GM04504 (cell line): ENCODE measurements at regions not wholly inside any gene's neighbourhood (a gene's known extent, or its start where the extent isn't known, plus 50 kb on each side); places are given as distances from the start of the nearest gene placed in this dataset.
A peak's percentile ranks its signal among the peaks of the same experiment; 100 is the strongest.
"Not testable (repeated sequence)": the region's sequence is repeated elsewhere in the genome, so short reads cannot be mapped to it uniquely, and the experiment has no call there.

Source experiments
- DNase-seq: peaks from one replicate; pipeline ENCODE4 v3.0.0-alpha.2; 2012; ENCODE audit warnings: low read depth

DNA sequence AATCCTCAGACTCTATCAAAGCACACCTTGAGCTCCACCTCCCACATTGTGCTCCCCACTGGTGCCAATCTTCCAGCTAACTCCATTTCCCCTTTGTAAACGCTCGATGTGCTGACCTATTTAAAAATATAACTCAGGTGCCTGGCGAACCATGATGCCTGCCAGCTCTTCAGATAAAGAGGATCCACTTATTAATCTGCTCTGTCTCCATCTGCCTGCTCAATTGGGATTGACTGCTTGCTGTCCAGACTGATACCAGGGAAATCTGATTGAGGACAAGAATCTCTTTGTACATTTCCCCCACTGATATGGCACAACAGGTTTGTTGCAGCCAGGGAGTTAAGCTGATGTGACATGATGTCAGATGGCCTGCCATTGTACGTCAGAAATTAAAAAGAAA is 2036.5 kb upstream of the CELF4 start:
- DNase-seq = no peak

DNA sequence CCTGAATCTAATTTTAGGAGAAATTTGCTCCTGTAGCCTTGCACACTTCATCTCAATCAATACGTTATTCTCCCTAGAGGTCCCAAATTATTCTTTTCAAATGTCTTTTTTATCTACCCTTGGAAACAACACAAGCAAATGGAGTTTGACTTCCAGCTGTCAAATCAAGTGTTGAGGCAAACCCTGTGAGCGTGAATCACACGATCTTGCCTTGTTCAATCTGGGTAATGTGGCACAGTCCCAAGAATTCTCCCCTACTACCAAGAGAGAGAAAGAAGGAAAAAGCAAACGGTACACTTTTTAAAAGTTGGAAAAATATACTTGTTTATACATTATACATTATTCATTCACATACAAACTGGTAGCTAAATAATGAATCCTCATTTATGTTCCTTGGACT is 2035.3 kb upstream of the CELF4 start:
- DNase-seq = no peak

DNA sequence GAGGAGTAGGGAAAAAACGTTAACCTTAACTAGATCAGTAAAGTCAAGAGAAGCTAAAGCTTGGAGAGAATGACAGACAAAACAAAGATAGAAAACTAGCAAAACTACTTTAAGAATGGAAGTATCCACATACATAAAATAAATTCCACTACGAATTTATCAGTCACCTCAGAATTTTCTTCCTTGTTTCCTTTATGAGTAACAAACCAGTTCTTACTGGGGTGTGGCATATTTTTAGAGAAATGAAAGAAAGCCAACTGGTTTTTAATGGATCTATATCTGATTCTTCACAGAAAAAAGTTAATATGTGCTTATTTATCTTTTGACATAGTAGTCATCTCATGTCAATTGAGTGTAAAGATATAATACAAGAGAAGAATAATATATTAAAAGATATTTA is 2033.7 kb upstream of the CELF4 start:
- DNase-seq = no peak

DNA sequence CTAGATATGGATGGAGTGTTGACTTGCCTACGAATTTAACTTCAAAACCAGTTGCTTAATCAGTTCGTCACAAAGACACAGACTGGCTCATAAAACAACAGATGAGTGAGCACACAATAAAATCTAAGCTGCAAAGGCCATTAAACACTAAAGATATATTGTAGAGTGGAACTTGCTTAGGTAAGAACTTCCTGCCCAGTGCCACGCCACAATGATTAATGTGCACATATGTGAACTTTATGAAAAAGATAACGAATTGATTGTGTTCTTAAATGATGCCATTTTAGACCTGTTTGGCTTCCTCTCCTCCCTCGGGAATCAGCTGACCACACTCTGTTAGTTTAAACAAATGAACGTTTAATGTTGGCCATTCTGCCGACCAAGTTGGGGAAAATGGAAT is 2031.3 kb upstream of the CELF4 start:
- no peak for DNase-seq

DNA sequence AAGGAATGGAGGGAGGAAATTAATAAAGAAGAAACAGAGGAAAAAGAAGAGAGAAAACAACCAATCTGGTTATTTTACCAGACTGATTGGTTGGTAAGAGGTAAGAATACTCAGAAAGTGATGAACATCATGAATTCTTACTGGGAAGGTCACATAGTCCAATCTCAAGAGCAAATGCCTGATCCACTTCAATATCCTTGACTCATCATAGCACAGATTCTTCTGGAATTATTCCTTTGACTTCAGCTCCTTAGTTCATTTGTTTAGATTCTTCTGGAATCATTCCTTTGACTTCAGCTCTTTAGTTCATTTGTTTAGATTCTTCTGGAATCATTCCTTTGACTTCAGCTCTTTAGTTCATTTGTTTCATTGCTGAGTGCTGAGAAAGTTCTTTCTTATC is 2030.6 kb upstream of the CELF4 start:
- no peak for DNase-seq

DNA sequence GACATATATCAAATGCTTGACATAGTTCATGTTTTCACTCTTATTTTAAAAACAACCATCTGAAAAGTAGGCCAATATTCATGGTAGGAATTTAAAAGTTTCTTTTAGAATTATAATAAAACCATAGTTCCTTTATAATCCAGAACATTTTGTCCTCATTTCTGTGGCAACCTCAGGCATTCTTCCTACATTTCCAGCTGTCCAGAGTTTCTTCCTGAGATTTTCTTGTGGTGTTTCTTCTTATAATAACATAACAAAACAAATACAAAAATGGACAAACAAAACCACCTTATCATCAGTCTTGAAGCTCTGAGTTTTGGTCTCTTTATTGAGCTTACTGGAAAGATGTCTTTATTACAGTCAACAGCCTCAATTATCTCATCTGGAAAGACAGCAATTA is 2028.6 kb upstream of the CELF4 start:
- DNase-seq = no peak

DNA sequence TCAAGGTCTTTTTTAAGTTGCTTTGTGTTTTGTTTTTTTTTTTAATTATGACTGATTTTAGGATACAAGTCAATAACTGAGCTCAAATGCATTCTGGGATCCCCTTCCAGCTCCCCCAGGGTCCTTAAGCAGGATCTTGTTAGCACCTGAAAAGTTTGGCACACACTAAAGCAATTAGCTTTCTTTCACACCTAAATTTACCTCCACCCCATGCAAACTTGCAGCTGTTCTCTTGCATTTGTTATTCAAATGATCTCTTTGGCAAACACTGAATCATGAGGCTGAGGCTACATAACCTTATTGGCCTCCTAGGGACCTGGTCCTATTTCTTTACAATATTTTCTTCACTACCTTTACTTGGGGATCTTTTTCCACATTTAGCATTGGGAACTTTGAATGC is 2026.1 kb upstream of the CELF4 start:
- DNase-seq = no peak

DNA sequence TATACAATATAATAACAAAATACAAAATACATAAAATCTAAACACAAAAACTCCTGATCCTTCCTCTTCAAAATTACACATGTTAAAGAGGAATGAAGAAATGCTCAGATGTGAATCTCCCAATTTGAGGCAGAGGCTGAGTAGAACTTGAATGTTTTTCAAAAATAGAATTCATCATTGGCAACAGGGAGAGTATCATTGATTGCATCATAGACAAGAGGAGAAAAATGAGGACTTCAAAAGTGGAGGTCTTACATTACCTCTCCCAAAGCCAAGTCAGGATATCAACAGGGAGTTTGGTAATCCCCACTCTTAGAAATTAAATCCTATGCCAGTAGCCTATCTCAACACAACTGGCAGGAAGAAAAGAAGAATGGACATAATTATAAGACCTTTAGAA is 2023.9 kb upstream of the CELF4 start:
- DNase-seq = no peak

DNA sequence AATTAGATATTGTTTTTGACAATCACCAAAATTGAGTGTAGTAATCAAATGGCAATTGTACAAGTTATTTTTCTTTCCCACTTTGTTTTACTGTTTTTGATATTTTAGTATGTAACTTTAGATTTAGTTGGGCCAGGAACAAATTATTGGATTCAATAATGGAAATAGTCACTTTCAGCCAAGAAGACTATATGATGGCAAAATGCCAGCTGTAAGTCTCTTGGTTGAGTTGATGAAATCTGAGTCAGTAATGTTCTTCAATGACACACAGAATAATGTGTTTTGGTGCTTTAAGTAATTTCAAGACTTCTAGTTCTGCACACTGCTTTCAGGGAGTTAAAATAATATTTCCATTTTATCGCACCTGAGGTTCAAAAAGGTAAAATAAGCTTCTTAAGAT is 2022.0 kb upstream of the CELF4 start:
- DNase-seq = no peak

DNA sequence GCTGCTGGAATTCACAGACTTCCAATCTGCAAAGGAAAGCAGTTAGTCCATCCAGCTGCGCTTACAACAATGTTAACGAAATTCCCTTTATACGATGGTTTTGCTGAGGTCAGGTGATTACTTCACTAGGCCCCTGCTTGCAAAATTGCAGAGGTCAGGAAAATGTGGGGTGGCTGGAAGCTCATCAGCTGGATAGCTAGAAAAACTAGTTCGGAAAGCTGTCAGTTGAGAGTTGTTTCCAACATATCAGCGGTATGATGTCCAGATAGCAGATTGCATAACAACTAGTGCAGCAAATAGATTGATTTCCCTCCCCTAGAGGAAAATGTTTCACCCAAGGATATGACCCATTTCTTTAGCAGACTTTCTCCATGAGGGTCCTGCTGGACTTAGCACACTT is 2021.1 kb upstream of the CELF4 start:
- no peak for DNase-seq

DNA sequence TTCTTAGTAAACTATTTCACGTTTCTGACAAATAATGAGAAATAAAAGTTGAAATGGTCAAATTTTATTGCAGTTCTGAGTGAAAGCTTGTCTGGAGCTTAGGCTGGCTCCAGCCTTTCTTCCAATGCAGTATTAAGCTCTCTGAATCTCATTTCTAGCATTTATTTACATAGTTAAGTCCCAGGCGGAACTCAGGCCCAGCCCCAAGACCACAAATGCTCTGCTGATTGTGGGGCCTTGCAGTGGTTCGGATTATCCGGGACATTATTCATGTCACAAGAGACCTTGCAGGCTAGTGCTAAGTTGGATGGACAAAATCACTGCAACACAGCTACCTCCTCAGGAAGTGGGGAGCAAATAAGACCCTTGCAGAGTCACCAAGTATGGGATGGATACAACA is 2009.3 kb upstream of the CELF4 start:
- no peak for DNase-seq

DNA sequence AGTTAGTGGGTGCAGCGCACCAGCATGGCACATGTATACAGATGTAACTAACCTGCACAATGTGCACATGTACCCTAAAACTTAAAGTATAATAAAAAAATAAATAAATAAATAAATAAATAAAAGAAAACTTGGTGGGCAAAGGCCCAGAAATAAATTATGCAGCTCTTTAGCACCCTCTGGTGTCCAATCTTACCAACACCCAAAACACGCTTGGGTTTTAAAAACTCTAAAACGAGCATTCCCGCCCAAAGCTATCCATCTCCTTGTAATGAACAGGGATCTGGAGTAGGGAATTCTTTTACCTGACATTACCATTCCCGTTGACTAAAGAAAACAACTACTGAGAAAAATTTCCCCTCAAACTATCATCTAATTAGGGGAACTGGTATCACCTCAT is 2005.9 kb upstream of the CELF4 start:
- DNase-seq = no peak

DNA sequence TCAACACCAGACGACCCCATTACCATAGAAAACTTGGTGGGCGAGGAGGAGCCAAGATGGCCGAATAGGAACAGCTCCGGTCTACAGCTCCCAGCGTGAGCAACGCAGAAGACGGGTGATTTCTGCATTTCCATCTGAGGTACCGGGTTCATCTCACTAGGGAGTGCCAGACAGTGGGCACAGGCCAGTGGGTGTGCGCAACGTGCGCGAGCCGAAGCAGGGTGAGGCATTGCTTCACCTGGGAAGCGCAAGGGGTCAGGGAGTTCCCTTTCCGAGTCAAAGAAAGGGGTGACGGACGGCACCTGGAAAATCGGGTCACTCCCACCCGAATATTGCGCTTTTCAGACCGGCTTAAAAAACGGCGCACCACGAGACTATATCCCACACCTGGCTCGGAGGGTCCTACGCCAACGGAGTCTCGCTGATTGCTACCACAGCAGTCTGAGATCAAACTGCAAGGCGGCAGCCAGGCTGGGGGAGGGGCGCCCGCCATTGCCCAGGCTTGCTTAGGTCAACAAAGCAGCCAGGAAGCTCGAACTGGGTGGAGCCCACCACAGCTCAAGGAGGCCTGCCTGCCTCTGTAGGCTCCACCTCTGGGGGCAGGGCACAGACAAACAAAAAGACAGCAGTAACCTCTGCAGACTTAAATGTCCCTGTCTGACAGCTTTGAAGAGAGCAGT is 2000.1 kb upstream of the CELF4 start:
- not testable (repeated sequence) for DNase-seq

DNA sequence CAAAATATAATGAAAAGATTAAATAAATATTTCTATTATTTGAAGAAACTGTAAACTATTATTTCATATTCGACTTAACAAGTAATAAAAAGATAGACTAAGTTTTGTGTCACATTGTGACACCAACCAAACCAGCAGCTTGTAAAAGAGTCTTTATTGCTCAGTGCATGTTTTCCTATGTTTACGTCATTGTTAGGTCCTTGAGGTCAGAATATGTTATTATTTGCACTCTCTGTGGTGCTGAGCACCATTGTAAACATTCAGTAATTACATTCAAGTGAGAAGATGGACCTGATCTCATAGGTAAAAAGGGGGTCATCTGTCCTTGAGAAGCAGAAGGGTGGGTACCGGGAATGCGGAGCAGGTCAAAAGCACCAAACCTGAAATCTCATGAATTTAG is 1999.1 kb upstream of the CELF4 start:
- no peak for DNase-seq

DNA sequence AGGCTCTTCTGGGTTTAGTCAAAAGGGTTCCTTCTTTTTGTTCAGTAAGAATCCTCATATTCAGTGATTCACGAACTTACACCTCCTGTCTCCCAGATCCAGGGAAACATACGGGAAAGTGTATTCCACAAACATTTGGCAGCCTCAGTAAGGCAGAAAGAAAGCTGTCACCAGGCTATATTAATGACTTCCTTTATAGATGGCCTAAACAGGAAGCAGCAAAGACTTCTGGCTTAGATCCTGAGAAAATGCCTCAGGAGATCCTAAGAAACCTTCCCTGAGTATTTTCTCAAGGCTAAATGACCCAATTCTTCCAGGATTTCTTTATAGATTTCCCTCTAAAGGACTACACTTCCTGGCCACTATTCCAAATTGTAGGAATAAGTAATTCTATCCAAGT is 1995.5 kb upstream of the CELF4 start:
- peak; percentile 64 for DNase-seq

DNA sequence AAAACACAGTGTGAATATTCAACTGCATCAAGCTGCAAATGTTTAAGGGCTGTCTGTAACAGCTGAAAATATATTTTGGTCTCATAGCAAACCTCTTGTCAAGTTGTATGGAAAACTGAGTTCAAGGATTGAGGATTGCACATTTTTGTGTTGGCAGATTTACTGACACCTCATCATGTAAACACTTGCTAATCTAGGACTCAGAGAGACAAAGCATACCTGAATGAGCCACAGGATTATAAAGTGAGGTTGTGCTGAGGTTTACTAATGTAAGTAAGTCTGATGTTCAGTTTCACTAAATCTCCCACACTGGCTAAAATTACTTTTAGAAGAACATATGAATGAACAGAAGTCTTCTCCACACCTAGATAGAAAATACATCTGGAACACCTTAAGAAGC is 1993.1 kb upstream of the CELF4 start:
- no peak for DNase-seq

DNA sequence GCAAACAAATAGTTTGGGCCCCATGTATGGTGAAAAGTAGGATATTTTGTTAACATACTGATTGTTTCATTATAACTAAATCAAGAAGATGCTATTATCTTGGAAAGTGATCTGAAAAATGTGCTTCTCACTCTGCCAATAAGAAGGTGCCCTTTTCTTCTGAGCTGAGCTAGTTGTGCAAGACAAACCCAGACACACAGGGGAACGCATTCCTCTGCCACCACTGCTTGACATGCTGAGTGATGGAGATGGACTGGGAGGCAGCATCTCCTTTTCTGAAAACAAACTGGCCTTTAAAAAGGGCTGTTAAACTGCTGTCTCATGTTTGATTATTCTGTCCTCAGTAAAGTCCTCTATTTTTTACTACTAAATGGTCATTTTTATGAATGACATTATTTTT is 1989.9 kb upstream of the CELF4 start:
- DNase-seq = no peak

DNA sequence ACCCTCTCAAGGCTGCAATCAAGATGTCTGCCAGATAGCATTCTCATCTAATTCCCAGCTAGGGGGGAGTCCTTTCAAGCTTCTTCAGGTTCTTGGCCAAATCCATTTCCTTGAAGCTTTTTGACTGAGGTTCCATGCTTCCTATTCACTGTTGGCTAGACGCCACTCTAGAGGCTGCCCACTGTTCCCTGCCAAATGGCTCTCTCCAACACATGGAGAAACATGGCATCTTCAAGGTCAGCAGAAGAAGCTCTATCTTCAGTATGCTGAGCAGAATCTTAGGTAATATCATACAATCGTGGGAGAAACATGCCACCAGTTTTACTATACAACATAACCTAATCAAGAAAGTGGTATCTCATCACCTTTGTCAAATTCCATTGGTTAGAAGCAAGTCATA is 1985.1 kb upstream of the CELF4 start:
- DNase-seq = no peak

DNA sequence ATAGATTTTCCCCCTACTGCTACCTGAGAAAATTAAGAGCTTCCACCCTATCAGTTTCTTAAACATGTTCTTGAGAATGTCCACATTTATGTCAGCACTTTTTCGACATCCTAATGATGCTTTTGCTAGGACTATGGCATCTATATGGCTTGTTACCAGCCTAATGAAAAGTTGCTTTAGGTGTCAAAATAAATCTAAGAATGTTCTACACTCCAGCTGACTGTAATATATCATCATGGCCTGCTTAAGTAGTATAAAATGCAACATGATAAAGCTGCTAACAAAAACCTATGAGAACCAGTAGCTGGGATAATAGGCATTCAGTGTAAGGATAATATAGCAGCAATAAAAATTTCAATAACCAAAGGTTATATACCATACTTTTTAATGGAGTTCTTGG is 1983.5 kb upstream of the CELF4 start:
- no peak for DNase-seq

DNA sequence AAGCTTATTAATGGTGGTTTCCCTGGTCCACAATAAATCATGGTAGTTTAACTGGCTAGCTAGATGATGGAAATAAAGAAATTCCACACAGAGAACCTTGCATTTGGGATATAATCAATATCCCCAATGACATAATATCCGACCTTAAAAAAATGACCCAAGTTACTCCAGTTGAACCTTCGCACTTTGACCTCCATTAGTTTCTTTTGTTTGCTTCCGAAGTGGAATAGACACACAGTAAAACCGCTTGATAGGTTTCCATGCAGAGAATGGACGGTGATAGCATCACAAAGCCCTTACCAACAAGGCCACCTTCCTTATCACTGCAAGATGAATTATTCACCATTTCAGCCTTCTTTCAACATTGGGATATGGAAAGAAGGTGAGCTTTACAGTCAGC is 1966.1 kb upstream of the CELF4 start:
- DNase-seq = no peak

DNA sequence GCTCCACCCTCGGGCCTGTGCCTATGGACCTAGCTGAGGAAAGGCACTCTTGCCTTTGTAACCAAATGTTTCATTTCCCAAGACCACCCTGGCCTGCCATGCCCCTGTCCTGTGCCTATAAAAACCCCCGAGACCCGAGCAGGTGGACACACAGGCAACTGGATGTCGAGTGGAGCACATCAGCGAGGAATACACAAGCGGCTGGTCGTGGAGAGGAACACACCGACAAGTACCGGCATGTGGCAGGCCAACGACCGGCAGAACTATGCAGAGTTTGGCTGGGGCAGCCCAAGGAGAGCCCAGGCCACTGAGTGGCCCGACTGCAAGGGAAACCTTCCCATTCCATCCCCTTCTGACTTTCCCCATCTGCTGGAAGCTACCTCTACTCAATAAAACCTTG is 1963.8 kb upstream of the CELF4 start:
- no peak for DNase-seq

DNA sequence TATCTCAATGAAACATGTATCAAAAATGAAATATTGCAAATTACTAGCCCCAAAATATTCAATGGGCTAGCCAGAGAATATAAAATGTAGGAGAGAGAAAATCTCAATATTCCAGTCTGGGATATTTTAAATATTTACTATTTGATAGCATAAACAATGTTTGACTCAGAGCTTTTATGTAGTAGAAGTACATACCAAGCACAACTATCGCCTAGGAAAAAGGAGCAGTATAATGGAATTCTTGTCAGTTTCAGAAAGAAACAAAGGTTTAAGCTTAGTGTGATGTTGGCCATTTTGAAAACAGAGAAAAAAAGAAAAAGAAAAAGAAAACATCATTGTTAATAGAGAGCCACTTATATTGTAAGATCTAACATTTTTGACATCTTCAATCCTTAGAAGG is 1961.9 kb upstream of the CELF4 start:
- DNase-seq = no peak

DNA sequence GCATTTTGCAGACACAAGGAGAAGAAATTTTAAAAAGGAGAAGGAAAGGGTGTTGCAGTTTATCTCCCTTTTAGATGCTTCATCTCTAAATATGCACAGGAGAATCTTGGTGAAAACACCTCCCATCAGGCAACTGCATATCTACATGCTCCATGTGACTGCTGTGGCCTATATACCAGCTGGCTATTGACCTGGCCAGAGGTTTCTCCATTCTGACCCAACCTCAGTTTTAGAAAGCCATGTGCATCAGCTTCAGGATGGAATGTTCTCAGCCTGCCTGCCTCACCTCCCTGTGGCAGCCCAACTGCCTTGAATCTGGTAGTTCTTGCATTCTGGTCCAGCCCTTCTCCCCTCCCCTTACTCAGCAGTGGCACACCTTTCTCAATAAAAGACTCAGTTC is 1958.8 kb upstream of the CELF4 start:
- no peak for DNase-seq

DNA sequence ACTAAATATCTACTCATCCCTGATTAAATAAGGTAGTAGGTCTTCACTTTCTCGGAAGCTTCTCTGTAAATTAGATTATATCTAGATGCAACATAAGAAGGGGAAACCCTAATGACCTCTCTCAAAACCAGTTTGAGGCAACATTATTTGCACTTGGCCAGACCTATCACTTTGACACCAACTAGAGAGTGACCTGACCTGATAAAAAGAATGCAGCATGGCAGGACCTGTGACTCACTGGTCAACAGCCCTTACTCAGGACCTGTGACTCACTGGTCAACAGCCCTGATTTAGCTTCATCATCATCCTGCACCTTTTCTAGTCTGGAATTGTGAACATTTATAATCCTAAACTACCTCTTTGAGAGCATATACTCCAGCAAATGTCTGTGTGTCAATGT is 1957.7 kb upstream of the CELF4 start:
- DNase-seq = peak; percentile 17

DNA sequence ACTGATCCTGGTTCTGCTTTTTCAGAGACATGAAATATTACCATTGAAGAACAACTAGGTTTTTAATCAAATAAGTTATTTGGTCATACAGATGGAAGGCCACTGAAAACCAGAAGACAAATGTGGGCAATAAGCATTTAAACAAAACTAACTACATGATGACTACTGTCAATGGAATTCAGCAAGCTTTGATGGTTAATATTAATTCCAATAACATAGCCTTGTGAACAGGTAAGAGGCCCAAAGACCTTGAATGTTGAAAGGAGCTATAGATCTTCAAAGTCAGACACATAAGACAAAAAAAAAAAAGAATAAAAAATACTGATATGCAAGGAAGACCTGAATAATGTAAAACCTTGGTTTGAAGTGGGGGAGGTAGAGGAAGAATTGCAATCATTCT is 1955.6 kb upstream of the CELF4 start:
- DNase-seq = no peak
